A549 (cell line): ENCODE measurements at regions not wholly inside any gene's neighbourhood (a gene's known extent, or its start where the extent isn't known, plus 50 kb on each side); places are given as distances from the start of the nearest gene placed in this dataset.

Experiments
- ATAC-seq, 2 experiments: fragments of 200-7000 bp in 1 of 2; fragments of >200 bp in 1 of 2; cut with Nextera tagmentation in 1 of 2; cut with Tn5 transposase in 1 of 2; 3 replicates each; pipeline versions ENCODE4 v1.8.0 to v1.9.1; 2018 to 2020; ENCODE audit warnings: mild to moderate bottlenecking in 1 of 2, moderate library complexity in 1 of 2
- CTCF ChIA-PET: fragments of 300-600 bp; sonication (Branson Sonifier 250); formaldehyde crosslinking; extraction: SDS; loops from one replicate; lab custom pipeline; 2021; ENCODE audit warnings: antibody characterized with exemption, inconsistent platforms; lab: Yijun Ruan, JAX
- POLR2A ChIA-PET: fragments of 350-600 bp; formaldehyde crosslinking; extraction: SDS; loops from one replicate; lab custom pipeline; 2021; ENCODE audit warnings: antibody characterized with exemption, inconsistent platforms; lab: Yijun Ruan, JAX
- DNase-seq, 2 experiments: peaks; one replicate each; pipeline versions ENCODE4 v3.0.0 to v3.0.0-alpha.2; 2011 to 2016; ENCODE audit warnings: low read depth in 1 of 2, low spot score in 1 of 2
- FAIRE-seq: peaks from 2 replicates; lab custom pipeline; 2011; peaks lifted over from hg19 to GRCh38; lab: Jason Lieb, UNC
- H3K27ac ChIP-seq, 2 experiments: fragments of >200 bp; sonication (Bioruptor Twin); formaldehyde crosslinking; 3 replicates each; pipeline ENCODE4 v1.5.1; 2016 to 2017
- H3K4me1 ChIP-seq: fragments of >200 bp; sonication (Bioruptor Twin); formaldehyde crosslinking; 3 replicates; pipeline ENCODE4 v1.6.1; 2016
- H3K4me2 ChIP-seq: fragments of >200 bp; sonication (Bioruptor Twin); formaldehyde crosslinking; 3 replicates; pipeline ENCODE4 v1.6.1; 2016
- H3K4me3 ChIP-seq: fragments of >200 bp; sonication (Bioruptor Twin); formaldehyde crosslinking; 3 replicates; pipeline ENCODE4 v1.5.1; 2016
- H3K9me3 ChIP-seq: fragments of >200 bp; sonication (Bioruptor Twin); formaldehyde crosslinking; 3 replicates; pipeline ENCODE4 v1.6.1; 2016
- BCL3 ChIP-seq: fragments of >200 bp; sonication (Bioruptor Twin); formaldehyde crosslinking; IDR thresholded peaks from 3 replicates; pipeline ENCODE4 v1.6.1; 2016
- BHLHE40 ChIP-seq: IDR thresholded peaks from 2 replicates; pipeline ENCODE4 v1.6.1; 2012; ENCODE audit warnings: low read depth, low read length, inconsistent platforms
- CEBPB ChIP-seq, 2 experiments: fragments of >200 bp in 1 of 2; sonication (Bioruptor Twin) in 1 of 2; formaldehyde crosslinking in 1 of 2; IDR thresholded peaks; 2 replicates each; pipeline ENCODE4 v1.6.1; 2012 to 2016
- CHD2 ChIP-seq: fragments of 150-350 bp; IDR thresholded peaks from 2 replicates; pipeline ENCODE4 v1.6.1; 2014; ENCODE audit warnings: low read length; ENCODE audit not compliant: partially characterized antibody
- CHD4 ChIP-seq: fragments of 200-600 bp; sonication (generic); IDR thresholded peaks from 2 replicates; pipeline ENCODE4 v1.6.1; 2016; ENCODE audit warnings: antibody characterized with exemption, mild to moderate bottlenecking, borderline replicate concordance
- ELK1 ChIP-seq: fragments of 150-350 bp; IDR thresholded peaks from 2 replicates; pipeline ENCODE4 v1.6.1; 2014; ENCODE audit warnings: low read depth, mild to moderate bottlenecking, low read length
- EP300 ChIP-seq, 2 experiments: fragments of >200 bp; sonication (Bioruptor Twin); formaldehyde crosslinking; IDR thresholded peaks; 2 replicates in 1 of 2; 3 replicates in 1 of 2; pipeline ENCODE4 v1.6.1; 2016 to 2017
- ESRRA ChIP-seq: fragments of 150-350 bp; IDR thresholded peaks from 2 replicates; pipeline ENCODE4 v1.6.1; 2014; ENCODE audit warnings: mild to moderate bottlenecking, low read length, borderline replicate concordance
- FOSL2 ChIP-seq, 2 experiments: fragments of 450-650 bp in 1 of 2; fragments of >200 bp in 1 of 2; sonication (Bioruptor Twin) in 1 of 2; formaldehyde crosslinking; IDR thresholded peaks; 2 replicates each; pipeline versions ENCODE4 v1.5.0 to v1.6.1; 2016 to 2020; ENCODE audit warnings: mild to moderate bottlenecking in 1 of 2, moderate library complexity in 1 of 2
- FOXS1 ChIP-seq: fragments of 250-450 bp; sonication (Bioruptor Pico); IDR thresholded peaks from 2 replicates; pipeline ENCODE4 v1.5.0; 2020; ENCODE audit warnings: mild to moderate bottlenecking, moderate library complexity
- GATA3 ChIP-seq: IDR thresholded peaks from 2 replicates; pipeline ENCODE4 v1.6.1; 2012; ENCODE audit warnings: borderline replicate concordance
- KDM1A ChIP-seq: fragments of 200-600 bp; sonication (generic); IDR thresholded peaks from 2 replicates; pipeline ENCODE4 v1.6.1; 2016; ENCODE audit warnings: low read depth, mild to moderate bottlenecking
- KDM5A ChIP-seq: fragments of 200-600 bp; sonication (generic); IDR thresholded peaks from 2 replicates; pipeline ENCODE4 v1.6.1; 2016; ENCODE audit warnings: antibody characterized with exemption, mild to moderate bottlenecking
- MAFK ChIP-seq: fragments of 450-650 bp; IDR thresholded peaks from 2 replicates; pipeline ENCODE4 v1.6.1; 2014; ENCODE audit not compliant: partially characterized antibody
- MAX ChIP-seq: IDR thresholded peaks from 2 replicates; pipeline ENCODE4 v1.6.1; 2012
- MYC ChIP-seq: IDR thresholded peaks from 2 replicates; pipeline ENCODE4 v1.6.1; 2012; ENCODE audit warnings: mild to moderate bottlenecking, inconsistent platforms, low read length, improper control_type of control experiment, borderline replicate concordance
- NPAS2 ChIP-seq: fragments of 250-450 bp; sonication (Bioruptor Pico); IDR thresholded peaks from 2 replicates; pipeline ENCODE4 v1.8.0; 2022; ENCODE audit warnings: mild to moderate bottlenecking, moderate library complexity, borderline replicate concordance
- POLR2A ChIP-seq: IDR thresholded peaks from 2 replicates; pipeline ENCODE4 v1.6.1; 2012; ENCODE audit warnings: mild to moderate bottlenecking, low read length
- RAD21 ChIP-seq, 2 experiments: fragments of >200 bp in 1 of 2; sonication (Bioruptor Twin) in 1 of 2; formaldehyde crosslinking in 1 of 2; IDR thresholded peaks in 1 of 2; conservative IDR thresholded peaks in 1 of 2; 2 replicates in 1 of 2; 3 replicates in 1 of 2; pipeline ENCODE4 v1.6.1; 2012 to 2018; ENCODE audit warnings: inconsistent platforms in 1 of 2
- RCOR1 ChIP-seq: fragments of 150-350 bp; IDR thresholded peaks from 2 replicates; pipeline ENCODE4 v1.6.1; 2014; ENCODE audit warnings: antibody characterized with exemption, low read length, low read depth
- SMC3 ChIP-seq: fragments of >200 bp; sonication (Bioruptor Twin); formaldehyde crosslinking; IDR thresholded peaks from 3 replicates; pipeline ENCODE4 v1.6.1; 2018; ENCODE audit warnings: inconsistent platforms
- SREBF2 ChIP-seq: fragments of 450-650 bp; IDR thresholded peaks from 2 replicates; pipeline ENCODE4 v1.6.1; 2014; ENCODE audit warnings: mild to moderate bottlenecking, moderate library complexity
- TFCP2L1 ChIP-seq: fragments of 250-450 bp; sonication (Bioruptor Pico); IDR thresholded peaks from 2 replicates; pipeline ENCODE4 v1.5.0; 2021; ENCODE audit warnings: mild to moderate bottlenecking
- USF2 ChIP-seq: fragments of 450-650 bp; IDR thresholded peaks from 2 replicates; pipeline ENCODE4 v1.6.1; 2014; ENCODE audit warnings: antibody characterized with exemption
- ZC3H11A ChIP-seq: fragments of 450-650 bp; IDR thresholded peaks from 2 replicates; pipeline ENCODE4 v1.6.1; 2014; ENCODE audit warnings: antibody characterized with exemption, mild to moderate bottlenecking
- ZSCAN20 ChIP-seq: fragments of 250-450 bp; sonication (Bioruptor Pico); IDR thresholded peaks from 2 replicates; pipeline ENCODE4 v1.8.0; 2022; ENCODE audit warnings: mild to moderate bottlenecking, moderate library complexity
- WGBS: methylation state at CpG from one replicate; pipeline ENCODE4 v1.1.6; 2017; ENCODE audit errors: missing lambda C conversion rate; 5-methylcytosine and 5-hydroxymethylcytosine counted together

- ATAC-seq (no peak), DNase-seq (no peak), FAIRE-seq (no peak)
- TF ChIP-seq BHLHE40 (no peak), CHD4 (no peak), GATA3 (no peak), POLR2A (no peak), RAD21 (conservative IDR thresholded peaks at IDR 0.05 in 1 of 2, IDR thresholded peaks at IDR 0.05 in 1 of 2) (no peak)
- 0% methylated on average over 1 of the region's 1 CpG for WGBS
- H3K9me3 ChIP-seq, result no peaks in the 10 kb centered on the region
- H3K4me1 ChIP-seq, result no peaks in the 10 kb centered on the region
- ChIA-PET POLR2A (no interaction called here), CTCF (no interaction called here)
- H3K27ac ChIP-seq, result no peak overlapping the region
- no peak overlapping the region for H3K4me2 ChIP-seq
- H3K4me3 ChIP-seq, result no peak overlapping the region
Observed at GRCh38 chr21:28074676-28075075, 918.0 kb downstream of the LTN1 start.

GRCh38 chr21:28072601-28073000 lies 920.1 kb downstream of the LTN1 start:
- 14% methylated on average over 5 of the region's 5 CpGs for WGBS
- H3K4me1 ChIP-seq, result no peaks in the 10 kb centered on the region
- TF ChIP-seq BHLHE40 (no peak), CHD2 (no peak), USF2 (no peak), MAFK (no peak), FOXS1 (CRISPR knock-in tag) (no peak), NPAS2 (CRISPR knock-in tag) (no peak), FOSL2 (IDR thresholded peaks at IDR 0.05) (no peak), FOSL2 (CRISPR knock-in tag; IDR thresholded peaks at IDR 0.05) (no peak), GATA3 (no peak), SMC3 (no peak), TFCP2L1 (CRISPR knock-in tag) (no peak), RCOR1 (no peak), SREBF2 (no peak)
- TF ChIP-seq, all 56 proteins: peak for 0
- no peaks in the 10 kb centered on the region for H3K9me3 ChIP-seq
- DNase-seq, result no peak
- no peak overlapping the region for H3K27ac ChIP-seq
- ATAC-seq, result no peak
- ChIA-PET POLR2A (no interaction called here), CTCF (no interaction called here)
- H3K4me3 ChIP-seq, result no peak overlapping the region
- no peak overlapping the region for H3K4me2 ChIP-seq
- FAIRE-seq, result no peak

- no peak overlapping the region for H3K4me3 ChIP-seq
- DNase-seq (no peak), FAIRE-seq (no peak), ATAC-seq (no peak)
- H3K27ac ChIP-seq, result no peak overlapping the region
- H3K9me3 ChIP-seq, result no peaks in the 10 kb centered on the region
- H3K4me2 ChIP-seq, result no peak overlapping the region
- 27% methylated on average over 6 of the region's 6 CpGs for WGBS
- H3K4me1 ChIP-seq, result no peaks in the 10 kb centered on the region
- CTCF ChIA-PET, result no interaction called here
- TF ChIP-seq KDM1A (no peak), CEBPB (IDR thresholded peaks at IDR 0.05) (no peak), ZC3H11A (no peak), EP300 (IDR thresholded peaks at IDR 0.05) (no peak), MAFK (no peak), BCL3 (no peak), FOXS1 (CRISPR knock-in tag) (no peak), MYC (no peak), CHD4 (no peak), KDM5A (no peak), MAX (no peak), RAD21 (conservative IDR thresholded peaks at IDR 0.05 in 1 of 2, IDR thresholded peaks at IDR 0.05 in 1 of 2) (no peak), ELK1 (no peak), ZSCAN20 (CRISPR knock-in tag) (no peak), ESRRA (no peak), SMC3 (no peak)
- POLR2A ChIA-PET, result no interaction called here
Observed at GRCh38 chr21:28069450-28069923, 923.2 kb downstream of the LTN1 start.
